GM18511 (cell line): ENCODE measurements at regions not wholly inside any gene's neighbourhood (a gene's known extent, or its start where the extent isn't known, plus 50 kb on each side); places are given as distances from the start of the nearest gene placed in this dataset.
"Not testable (repeated sequence)": the region's sequence is repeated elsewhere in the genome, so short reads cannot be mapped to it uniquely, and the experiment has no call there.

Experiments used
- ATAC-seq: cut with Tn5 transposase; IDR thresholded peaks from one replicate; pipeline ENCODE4 v1.9.1; 2021; ENCODE audit warnings: mild to moderate bottlenecking, moderate library complexity; ENCODE audit not compliant: unreplicated experiment

DNA sequence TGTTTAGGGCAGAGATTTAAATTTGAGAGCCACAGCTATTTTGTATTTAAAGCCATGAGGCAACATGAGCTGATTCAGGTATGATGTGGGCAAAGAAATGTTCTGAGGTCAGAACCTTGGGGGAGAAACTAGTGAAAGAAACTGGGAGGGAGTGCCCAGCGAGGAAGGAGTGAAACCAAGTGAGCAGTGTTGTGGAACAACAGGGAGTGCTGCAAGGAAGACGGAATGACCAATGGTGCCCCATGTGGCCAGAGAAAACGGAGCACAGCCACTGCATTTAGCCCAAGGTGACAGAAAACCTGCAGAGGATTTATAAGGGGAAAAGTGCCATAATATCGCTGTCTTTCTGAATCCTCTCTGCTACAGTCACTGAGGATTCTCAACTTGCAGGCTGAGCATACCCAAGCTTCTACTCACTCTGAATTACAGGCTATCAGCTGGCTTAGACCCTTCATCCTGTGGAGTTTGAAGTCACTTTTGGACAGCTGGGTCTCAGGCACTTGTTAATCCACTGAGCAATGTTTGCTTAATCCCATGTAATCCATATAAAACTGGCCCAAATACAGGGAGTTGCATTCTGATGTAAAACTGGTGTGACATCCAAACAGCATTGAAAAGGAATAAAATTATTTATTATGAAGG is 777.3 kb downstream of the CCSER2 start:
- ATAC-seq = no peak

DNA sequence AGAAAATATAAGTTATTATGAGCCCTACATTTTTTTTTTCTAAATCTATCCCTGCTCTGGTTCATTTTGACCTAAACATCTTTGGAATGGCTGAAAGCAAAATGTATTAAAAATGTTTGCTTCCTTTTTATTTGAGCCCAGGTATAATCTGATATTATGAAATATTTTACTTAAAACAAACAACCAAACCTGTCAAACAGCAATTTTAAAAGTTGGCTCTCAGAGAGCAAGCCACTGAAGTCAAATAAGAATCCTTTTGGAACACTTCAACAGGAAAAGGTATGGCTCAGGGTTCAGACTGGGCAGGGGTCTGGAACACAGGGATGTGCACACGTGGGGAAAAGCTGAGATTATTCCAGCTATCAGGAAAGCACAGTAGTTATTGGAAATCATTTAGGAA is 782.9 kb downstream of the CCSER2 start:
- no peak for ATAC-seq

DNA sequence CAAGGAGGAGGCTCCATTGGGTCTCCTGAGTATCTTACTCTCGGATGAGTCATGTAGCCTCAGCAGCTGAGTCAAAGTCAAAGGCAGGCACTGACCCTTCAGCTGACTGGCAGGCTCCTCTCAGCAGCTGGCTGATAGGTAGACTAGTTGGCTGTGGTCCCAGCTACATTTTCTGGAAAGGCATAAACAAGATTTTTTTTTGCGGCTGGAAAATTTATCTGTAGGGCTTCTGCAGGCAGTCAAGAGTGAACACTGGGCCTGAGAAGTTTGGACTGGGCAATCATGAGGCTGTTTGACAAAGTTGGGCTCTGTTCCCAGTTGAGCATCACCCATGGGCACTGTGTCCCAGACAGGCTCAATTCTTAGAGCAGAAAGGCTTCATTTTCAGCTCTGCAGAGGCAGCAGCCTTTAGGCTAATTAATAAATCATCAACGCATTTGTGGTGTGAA is 796.2 kb downstream of the CCSER2 start:
- no peak for ATAC-seq

DNA sequence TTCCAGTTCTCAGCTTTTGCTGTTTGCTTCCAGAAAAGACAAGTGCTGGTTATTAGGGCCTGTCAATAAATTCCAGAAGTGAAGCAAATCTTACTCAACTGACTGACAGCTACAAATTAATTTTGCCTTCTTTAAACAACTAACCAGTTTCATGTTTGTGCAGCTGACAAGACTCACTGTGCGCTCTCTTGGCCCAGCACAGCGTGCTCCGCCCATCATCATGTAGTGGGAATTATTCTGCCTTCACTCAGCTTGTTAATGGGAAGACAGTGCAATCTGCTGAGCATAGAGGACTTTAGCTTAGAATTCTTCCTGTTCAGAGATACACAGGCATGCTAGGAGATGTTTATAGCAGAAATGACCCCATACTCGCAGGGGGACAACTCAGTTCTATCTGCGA is 808.9 kb downstream of the CCSER2 start:
- no peak for ATAC-seq

DNA sequence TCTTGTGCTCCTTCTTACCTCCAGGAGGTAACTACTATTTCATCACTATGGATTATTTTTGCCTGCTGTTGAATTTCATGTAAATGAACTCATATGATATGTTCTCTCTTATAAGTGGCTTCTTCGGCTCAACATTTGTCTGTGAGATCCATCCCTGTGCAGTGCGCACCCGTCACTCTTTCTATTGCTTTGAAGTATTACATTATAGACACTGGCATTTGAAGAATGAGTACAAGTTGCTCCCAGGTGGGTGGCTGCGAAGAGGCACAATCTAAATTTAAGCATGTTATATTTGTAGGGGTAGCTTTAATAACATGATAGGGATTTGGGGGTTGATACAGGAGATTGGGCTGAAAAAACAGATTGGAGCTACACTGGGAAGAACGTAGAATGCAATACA is 809.7 kb downstream of the CCSER2 start:
- no peak for ATAC-seq

DNA sequence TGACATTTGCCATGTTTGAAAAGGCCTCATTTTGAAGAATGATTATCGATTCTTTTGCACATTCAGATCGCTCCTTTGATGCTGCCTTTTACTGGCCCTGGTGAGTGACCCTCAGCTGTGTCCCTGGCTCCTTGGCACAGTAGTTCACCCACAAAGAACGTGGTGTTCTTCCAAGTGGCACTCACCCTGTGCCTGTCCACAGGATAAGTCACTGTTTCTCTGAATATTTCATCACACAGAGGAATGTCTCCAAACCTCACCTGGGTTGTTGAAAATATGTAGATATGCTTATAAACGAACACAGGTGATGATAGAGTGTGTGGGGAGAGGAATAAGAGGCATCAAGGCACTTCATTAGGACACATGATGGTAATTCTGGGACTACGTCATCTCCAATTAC is 810.7 kb downstream of the CCSER2 start:
- no peak for ATAC-seq

DNA sequence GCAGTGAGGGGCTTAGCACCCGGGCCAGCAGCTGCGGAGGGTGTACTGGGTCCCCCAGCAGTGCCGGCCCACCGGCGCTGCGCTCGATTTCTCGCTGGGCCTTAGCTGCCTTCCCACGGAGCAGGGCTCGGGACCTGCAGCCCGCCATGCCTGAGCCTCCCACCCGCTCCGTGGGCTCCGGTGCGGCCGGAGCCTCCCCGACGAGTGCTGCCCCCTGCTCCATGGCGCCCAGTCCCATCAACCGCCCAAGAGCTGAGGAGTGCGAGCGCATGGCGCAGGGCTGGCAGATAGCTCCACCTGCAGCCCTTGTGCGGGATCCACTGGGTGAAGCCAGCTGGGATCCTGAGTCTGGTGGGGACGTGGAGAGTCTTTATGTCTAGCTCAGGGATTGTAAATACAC is 813.1 kb downstream of the CCSER2 start:
- not testable (repeated sequence) for ATAC-seq

DNA sequence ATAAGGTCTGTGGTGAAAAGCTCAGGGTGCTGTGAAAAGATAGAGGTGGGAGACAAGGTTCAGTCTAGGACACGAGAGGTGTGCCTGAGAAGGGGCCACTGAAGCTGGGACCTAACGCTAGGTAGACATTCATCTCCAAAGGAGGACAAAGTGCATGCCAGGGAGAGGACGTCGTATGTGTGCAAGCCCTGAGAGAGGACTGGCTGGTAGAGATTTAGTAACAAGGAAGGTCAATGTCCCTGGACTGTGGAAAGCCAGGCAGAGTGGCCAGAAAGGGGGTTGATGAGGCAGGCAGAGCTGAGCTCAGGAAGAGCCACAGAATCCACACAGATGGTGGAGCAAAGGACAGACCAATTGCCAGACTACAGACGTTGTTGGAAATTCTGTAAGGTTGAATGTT is 817.6 kb downstream of the CCSER2 start:
- no peak for ATAC-seq

DNA sequence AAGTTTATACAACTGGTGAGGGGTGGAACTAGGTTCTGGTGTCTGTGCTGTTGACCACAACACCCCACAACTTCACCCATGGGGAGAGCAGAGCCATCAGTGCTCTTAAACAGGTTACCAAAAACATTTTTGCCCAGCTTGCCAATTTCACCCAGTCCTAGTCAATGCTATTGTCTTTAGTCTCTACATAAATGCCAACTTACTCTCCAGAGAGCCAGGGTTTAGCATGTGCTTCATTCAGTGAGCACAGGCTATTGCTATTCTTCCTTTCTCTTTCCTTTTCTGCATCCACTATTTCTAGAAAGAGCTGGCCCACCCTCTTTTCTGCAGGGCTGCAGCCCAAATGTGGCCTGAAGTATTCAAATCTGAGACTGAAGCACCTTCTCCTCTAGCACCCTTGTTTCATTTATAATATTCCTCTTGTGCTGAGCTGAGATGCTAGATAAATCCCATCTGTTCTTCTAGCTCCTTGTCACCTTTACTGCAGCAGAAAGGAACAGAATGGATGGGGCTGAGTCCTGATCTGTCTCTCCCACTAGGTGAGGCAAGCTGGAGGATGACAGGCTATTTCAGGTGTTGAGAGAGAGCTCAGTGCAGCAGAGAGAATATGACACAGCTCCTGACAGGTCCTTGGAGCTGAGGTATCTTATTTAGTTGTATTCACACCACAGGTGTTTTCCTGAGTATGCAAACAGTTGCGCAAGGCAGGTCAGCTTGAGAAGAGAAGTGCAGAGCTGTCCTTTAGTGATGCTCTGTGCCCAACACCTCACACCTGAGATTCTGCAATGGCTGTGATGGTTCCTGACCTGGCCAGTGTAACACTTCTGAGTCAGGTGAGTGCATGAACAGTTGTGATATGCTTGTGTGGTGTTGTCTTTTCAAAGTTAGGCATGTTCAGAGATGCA is 819.2 kb downstream of the CCSER2 start:
- no peak for ATAC-seq

DNA sequence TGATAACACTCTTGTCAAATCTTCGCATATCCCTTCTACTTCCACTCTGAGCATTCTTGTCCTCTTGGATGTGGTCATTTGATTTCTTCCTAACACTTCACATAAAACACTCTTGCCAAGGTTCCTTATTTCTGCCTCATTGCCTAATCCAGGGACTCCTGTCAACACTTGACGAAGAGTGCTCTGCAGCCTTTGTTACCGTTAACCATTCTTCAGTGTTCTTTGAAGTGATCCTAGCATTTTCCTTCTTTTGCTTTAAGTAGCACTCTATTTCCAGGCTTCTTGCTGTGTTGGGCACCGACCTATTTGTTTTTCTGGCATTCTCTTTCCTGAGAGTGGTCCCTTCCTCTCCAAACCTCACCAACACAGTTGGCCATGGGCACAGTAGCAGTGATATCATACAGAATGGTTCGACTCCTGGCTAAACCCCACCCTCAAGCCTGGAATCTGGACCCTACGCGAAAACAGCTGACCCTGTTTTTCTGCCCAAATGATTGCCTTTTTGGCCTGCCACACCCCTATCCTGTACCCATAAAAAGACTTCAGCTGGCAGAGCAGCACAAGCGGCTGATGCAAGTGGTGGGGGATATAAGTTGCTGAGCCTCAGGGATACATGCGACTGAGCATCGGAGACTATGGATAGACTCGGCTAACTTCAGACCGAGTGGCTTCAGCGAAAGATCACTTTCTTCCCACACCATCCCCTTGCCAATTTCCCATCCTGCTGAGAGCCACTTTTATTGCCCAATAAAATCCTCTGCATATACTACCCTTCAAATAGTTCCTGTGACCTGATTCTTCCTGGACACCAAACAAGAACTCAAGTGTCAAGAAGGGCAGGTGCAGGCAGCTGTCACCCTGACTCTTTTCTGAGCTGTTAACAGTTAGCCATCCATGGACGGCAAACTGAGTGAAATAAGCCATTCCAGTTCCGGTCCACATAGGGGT is 820.6 kb downstream of the CCSER2 start:
- ATAC-seq = no peak

DNA sequence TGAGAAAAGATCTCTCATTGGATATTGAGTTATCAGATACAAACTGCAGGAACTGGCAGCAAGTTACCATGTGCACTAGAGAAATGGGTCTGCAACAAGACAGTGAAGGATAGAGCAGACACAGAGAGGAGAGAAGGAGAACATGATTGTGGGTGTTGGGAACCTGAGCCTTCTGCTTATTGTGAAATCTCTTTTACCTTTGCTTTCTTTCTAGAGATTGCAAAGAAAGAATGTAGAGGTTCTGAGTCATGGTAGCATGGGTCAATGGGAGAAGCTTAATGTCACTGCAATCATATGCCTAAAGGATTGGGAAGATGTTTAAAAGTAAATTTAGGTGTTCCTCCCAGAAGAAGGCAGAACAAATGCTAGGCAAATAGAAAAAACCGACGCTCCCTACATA is 821.4 kb downstream of the CCSER2 start:
- ATAC-seq = no peak

DNA sequence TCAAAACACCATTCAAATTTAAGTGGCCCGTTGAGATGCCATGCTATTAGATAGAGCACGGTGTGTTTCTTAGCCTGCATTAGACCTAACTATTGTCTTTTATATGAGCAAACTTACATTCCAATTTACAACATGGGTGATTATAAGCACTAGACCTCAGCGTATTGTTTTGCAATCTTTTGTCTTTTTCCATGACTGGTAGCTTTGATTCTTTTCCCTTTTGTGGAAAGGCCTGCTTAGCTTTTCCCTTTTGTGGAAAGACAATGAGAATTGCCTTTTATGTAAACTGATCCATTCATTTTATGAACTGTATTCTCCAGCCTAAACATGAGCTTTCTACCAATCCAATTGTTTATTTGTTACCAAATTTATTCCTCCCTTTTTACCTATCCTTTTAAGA is 823.1 kb downstream of the CCSER2 start:
- ATAC-seq = no peak

DNA sequence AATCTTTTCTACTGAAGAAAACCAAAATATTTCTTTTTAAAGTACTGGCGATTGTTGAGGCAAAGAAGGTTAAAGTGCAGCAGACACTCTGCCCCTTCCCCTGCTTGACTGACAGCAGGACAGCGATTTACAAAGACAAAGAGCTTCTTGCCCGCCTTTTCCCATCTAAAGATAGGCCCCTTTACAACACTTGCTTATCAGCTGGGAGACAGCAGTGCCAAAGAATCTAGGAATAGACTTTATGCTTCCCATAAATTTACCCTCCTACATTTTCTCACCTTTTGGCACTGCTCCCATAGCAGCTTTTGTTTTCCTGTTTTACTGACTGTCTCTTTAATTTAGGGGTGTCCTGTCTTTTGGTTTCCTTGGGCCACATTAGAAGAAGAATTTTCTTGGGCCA is 824.1 kb downstream of the CCSER2 start:
- ATAC-seq = no peak

DNA sequence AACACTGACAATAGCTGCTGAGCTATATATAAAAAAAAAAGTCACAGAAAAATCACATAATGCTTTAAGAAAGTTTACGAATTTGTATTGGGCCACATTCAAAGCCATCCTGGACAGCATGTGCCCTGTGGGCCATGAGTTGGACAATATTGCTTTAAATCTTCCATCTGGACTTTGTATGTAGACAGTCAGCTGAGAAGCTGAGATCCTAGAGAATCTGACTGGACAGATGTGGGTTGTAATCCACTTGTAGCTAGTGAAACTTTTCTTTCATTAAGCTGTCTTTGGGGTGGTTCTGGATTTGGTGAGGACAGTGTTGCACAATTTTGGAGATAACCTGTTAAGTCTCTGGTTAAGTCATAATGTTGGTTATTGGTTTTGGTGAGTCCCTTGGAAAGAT is 824.5 kb downstream of the CCSER2 start:
- ATAC-seq = no peak

DNA sequence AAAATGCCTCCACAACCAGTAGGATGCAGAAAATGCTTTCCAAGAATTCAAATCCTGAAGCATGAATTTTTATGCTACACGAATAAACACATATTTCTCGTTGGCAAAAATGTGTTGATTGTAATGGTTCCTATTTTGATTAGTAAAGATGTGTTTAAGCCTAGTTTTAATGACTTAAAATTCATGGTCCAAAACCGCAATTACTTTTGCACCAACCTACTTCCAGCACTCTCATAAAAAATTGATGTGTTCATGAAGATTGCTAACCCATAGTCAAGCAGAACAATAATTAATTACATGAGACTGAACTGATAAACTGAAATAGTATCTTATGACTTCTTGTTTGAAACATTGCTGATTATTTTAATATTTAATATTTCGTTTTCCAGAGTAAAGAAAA is 828.8 kb downstream of the CCSER2 start:
- ATAC-seq = no peak

DNA sequence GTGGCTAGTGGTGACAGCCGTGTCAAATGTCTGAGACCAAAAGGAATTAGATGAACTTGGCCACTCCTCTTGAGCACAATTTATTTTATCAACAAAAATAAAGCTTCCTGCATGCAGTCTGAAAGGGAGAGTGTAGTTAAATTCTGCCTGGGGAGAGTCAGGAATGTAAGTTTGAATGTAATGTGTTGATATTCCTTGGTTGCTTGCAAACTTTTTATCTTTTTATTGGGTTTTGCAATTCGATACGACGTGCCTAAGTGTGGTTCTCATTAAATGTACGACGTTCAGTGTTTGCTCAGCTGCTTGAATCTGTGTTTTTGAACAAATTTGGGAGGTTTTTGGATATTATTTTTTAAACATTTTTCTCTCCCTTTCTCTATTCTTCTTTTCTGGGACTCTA is 839.9 kb downstream of the CCSER2 start:
- no peak for ATAC-seq

DNA sequence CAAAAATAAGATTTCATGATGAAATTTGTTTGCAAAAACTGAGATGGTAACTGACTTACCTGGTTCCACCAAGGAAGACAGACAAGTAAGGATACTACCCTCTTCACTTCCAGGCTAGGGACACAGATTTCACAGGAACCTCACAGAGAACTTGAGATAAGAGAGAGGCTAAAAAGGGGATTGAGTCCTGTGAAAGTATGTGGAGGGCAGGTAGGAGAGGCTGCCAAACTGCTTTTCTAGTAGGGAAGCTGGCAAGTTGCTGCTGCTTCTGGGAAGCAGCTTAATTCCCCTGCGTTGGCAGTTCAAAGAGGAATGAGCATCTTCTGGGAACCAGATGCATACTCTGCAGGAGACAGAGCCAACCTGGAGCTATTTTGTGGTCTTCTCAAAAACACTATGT is 841.6 kb downstream of the CCSER2 start:
- ATAC-seq = no peak

DNA sequence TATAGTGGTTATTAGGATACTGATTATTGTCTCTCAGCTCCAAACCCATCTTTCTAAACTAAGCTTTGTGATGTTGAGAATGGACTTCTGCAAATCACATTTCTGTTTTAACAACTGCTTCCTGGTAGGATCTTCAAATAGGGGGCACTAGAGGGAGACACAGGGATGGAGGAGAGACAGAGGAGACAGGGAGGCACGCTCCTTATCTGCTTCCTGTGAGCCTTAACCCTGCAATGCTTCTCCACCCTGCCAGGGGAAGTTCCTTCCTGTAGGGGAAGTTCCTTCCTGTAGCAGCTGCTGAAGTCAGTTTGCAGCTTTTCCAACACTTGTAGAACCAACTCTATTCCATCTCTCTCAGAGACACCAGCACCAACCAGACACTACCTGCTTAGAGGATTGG is 847.2 kb downstream of the CCSER2 start:
- ATAC-seq = no peak

DNA sequence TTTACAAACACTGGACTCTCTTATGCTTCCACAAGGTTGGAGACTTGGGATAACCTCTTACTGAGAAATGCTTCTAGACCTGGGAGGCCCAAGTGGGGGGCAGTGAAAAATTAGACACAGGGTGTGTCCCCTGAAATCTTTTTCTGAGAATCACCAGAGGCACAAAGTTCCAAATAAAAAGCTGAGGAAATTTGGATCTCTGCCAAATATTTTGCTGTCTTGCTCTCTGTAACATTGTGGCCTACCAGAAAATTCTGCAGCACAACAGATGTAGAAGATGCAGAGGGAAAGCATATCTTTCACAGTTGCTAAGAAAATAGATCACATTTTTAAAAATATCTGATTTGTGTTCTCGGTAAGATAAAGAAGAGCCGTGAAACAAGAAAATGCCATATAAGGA is 849.4 kb downstream of the CCSER2 start:
- no peak for ATAC-seq

DNA sequence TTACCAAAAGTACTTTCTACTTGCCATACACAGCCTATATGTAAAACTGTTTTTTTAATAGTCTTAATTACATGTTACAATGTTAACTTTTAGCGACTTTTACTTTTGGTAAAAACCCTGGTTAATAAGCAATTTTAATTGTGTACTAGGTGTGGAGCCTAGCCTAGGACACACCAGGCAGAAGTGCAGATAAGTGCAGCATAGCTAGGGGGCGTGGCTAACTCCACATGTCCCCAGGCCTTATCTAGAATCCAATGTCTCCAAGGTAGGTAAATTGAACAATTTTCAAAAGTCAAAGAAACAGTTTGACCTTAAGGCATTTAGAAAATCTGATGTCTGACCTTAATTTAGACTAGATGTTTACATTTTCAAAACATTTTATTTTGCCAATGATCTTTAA is 858.7 kb downstream of the CCSER2 start:
- no peak for ATAC-seq

DNA sequence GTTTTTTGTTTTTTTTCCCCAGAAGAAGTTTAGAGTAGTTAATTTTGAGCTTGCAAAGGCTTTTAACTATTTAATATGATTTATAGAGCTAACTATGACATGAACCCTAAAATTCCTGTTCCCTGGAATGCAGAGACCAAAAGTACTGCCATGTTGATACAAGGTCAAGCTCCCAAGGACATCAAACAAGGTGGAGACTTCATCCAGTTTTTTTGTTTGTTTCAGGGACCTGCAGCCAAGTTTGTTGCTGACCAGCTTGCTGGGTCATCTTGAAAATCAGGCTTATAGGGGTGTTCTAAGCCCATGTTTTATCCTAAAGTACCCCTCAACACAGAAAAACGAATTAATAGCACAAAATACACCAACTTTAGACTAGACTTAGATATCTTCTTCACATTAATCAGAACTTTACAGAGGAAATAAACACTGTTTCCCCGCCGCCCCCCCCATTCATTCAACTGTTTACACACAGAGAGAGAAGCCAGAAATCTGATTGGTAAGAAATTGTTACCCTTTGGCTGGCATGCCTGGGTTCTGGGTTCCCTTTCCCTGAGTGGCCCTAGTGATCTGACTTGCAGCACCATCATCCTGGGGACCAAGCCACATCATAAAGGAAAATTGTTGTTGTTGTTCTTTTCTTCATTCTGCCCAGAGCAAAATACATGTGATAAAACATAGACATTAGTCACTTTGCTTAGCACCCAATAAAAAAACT is 860.5 kb downstream of the CCSER2 start:
- no peak for ATAC-seq
